NCI-H1694 treated with DMSO at 0.1 percent for 48 hours (cell line): ENCODE measurements at regions not wholly inside any gene's neighbourhood (a gene's known extent, or its start where the extent isn't known, plus 50 kb on each side); places are given as distances from the start of the nearest gene placed in this dataset.
A peak's percentile ranks its signal among the peaks of the same experiment; 100 is the strongest.

Experiments
- DNase-seq: peaks from one replicate; lab custom pipeline; 2025; lab: John Stamatoyannopoulos, UW

- no peak for DNase-seq
These were observed 203.6 kb upstream of the PRICKLE1 start for GRCh38 chr12:42793166-42793565.

GRCh38 chr12:42792265-42792664, 202.7 kb upstream of the PRICKLE1 start:
- no peak for DNase-seq

- DNase-seq = no peak
These were observed 201.9 kb upstream of the PRICKLE1 start for GRCh38 chr12:42791399-42791798.

DNA sequence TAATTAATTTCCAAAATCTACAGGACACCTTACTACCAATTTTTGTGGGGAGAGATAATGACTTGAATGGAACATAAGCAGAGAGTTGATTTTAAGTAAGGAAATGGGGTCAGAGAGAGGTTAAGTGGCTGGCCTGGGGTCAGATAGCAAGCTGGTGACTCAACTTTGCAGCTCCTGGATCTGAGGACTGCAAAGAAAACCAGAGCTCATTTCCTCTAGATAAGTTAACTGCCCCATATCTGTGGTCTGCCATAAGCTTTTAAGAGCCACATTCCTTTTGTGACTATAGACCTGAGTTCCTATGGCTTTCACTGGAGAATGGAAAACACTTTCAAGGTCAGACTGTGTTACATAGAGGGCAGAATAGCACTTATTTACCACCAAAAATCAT, 201.2 kb upstream of the PRICKLE1 start:
- no peak for DNase-seq

GRCh38 chr12:42789808-42790760, 200.5 kb upstream of the PRICKLE1 start:
- DNase-seq = no peak

DNA sequence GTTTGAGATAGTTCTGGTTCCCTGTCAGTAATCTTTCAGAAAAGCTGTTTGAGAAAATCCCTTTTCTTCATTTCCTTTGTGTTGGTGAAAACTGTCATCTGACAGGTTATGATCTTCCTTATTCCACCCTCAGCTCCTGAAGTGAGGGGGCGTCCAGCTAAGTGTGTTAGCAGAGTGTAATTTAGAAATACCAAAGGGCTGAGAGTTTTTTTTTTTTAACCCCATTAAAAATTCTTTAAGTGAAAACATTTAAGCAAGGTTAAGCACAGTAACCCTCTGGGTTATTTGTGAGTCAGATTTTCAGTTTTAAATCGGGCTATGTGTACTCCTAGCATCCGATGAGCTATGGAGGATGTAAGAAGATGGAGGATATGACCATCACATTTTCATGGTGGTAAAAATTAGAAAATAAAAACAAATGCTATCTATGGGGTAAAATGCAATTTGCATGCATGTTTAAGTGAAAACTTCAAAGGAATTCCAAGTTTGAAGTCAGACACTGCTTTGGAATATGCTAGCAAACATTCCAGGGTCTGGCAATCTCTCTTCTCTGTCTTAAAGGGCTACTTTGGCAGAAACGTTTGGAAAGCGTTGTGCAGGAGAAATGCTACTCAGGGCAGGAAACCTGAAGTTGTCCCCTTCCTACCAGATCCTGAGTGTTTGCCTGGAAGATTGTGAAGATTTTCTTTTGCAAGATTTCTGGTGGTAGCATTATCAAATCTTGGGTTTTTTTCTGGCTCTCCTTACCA, 197.0 kb upstream of the PRICKLE1 start:
- no peak for DNase-seq

- DNase-seq = no peak
These were observed 196.4 kb upstream of the PRICKLE1 start for GRCh38 chr12:42785944-42786343.

DNA sequence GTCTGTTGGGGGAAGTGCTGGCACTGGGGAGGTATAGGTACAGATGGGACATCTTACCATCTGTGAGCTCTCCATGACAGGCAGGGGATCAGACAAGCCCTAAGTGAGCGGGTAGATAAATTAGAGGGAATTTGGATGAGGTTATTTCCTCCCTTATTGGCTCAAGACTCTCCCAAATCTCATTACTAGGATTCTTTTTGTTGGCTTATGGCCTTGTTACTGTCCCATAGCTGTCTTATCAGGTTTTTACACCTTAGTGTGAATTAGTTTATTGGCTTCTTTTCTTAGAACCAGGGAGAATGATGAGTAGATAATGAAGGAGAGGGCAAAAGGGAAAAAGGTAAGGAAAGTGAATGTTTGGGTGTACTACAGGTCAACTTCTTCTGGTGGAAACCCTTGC, 191.1 kb upstream of the PRICKLE1 start:
- peak; percentile 53 for DNase-seq

DNA sequence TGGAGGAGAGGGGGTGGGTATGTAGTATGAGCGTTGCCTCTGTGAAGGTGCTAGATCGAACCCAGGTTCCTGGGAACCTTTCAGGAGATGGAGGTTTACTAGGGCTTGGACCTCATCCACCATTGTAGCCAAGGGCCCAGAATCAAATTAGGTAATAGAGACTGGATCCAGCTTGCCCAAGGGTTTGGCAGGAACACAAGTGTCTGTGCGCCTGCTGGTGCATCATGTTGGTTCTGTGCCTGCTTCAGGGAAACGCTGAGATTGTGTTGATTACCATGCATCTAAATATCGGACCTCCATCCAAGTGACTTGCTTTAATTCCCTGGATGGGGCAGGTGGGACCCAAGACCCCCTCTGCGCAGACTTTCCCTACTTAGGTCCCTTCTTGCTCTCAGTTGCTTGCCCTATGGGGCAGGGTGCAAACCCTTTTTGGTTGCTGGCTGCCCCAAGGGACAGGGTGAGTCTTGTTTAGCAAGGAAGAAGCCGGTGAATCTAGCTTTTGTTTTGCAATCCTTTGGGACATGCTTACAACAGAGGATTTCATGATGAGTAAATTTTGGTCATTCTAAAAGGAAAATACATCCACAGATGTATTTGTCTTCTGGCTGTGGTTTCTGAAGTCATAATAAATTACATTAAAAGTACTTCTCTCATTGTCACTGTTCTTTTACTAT, 189.8 kb upstream of the PRICKLE1 start:
- peak; percentile 15 for DNase-seq

GRCh38 chr12:42776396-42776795, 186.8 kb upstream of the PRICKLE1 start:
- no peak for DNase-seq

DNA sequence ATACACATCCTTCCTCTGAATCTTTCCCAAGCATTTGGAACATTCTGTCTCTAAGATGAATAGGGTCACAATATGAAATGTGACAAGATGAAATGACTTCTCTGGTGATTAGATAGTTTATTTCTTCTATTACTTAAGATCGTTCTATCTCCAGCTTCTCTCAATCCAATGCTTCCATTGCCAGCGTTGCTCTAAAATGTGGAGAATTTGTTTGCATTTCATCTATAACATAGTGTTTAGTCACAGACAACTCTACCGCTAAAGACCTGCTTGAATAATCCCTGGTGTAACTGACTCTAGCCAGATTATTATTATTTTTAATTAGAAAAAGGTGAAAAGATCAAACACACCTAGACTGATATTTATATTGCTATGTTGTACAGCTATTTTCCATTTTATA, 184.7 kb upstream of the PRICKLE1 start:
- DNase-seq = no peak

DNA sequence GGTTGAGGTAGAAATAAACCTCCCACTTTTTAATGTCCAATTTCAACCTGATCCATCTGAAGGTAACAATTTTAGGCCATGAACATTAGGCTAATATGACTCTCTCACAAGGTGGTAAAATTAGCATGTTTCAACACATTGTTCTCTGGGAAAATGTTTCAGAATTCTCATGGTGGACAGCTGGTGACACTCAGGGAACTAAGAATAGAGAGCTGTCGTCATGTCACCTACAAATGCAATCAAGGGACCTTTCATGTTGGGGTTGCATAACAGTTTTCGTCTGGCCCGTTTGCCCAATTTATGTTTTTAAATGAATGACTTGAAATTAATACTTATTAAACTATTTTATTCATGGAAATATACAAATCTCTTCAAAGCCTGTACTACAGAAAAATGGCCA, 180.7 kb upstream of the PRICKLE1 start:
- DNase-seq = no peak

GRCh38 chr12:42769455-42769854, 179.9 kb upstream of the PRICKLE1 start:
- DNase-seq = no peak

DNA sequence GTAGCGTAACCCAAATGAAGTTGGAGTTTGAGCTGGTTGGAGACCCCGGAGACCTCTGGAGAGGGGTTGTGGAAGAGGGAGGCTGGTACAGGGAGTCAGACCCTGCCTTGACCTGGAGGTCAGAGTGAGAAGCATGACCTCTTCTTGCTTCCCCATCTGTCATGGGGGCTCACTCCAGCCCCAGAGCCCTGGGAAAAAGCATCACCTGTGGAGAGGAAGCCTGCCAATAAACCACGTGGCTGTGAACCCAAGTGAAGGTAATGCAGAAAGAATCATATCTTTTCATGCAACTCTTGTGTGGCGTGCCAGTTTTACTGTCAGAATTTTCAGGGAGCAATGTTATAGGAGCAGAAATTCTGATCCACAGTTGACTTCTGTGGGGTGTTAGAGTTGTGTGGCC, 178.5 kb upstream of the PRICKLE1 start:
- no peak for DNase-seq

DNA sequence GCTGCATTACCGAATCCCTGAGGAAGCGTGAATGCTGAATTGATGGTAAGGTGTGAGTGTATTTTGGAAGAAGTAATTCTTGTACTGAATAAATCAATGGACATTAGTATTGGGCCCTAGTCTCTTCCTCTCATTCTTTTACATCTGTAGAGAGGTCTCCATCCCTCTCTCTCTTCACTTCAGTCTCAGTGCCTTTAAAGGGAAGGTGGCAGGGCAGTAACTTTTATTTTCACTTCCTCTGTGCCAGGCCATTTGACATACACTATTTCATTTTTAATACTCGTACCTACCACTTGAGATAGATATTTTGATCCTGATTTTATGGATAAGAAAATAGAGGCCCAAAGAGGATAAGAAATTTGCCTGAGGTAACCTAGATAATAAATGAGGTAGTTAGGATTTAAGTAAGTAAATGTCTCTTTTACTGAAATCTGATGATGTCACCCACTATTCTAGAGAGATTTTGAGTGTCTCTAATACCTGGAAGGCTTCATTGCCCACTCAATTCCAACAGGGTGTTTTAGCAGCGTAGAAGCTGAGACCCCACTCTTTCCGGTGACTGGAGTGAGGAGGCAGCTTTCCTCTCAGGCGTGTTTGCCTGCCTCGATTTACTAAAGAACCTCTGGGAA, 177.9 kb upstream of the PRICKLE1 start:
- no peak for DNase-seq

DNA sequence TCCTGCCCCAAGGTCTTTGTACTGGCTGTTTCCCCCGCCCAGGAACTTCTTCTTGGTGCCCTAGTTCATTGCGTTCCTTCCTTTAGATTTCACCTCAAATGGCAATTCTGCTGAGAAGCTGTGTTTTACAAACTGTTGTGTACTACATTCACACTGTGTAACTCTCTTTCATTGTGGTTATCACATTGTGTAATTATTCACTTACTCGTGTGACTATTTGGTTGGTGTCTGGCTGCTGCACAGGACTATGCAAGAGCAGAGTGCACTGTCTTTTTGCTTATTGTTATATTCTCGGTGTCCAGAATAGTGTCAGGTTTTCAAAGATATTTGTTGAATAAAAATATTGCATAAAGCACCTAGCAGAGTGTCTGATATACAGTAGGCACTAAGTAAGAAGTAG, 177.2 kb upstream of the PRICKLE1 start:
- DNase-seq = no peak

GRCh38 chr12:42766026-42766425, 176.5 kb upstream of the PRICKLE1 start:
- no peak for DNase-seq

DNA sequence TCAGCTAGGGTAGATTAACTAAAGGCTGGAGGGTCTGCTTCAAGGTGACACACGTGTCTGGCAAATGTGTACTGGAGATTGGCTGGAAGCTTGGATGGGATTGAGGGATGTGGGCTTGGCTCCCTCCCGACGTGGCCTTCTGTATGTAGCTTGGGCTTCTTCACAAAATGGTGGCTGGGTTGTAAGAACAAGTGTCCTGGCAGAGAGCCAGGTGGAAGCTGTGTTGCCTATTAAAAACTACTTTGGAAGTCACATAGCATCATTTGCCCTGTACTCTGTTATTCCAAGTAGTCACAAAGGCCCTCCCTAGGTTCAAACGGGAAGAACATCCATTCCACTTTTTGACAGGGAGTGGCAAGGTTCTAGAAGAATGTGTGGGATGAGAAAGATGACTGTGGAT, 174.1 kb upstream of the PRICKLE1 start:
- DNase-seq = no peak

DNA sequence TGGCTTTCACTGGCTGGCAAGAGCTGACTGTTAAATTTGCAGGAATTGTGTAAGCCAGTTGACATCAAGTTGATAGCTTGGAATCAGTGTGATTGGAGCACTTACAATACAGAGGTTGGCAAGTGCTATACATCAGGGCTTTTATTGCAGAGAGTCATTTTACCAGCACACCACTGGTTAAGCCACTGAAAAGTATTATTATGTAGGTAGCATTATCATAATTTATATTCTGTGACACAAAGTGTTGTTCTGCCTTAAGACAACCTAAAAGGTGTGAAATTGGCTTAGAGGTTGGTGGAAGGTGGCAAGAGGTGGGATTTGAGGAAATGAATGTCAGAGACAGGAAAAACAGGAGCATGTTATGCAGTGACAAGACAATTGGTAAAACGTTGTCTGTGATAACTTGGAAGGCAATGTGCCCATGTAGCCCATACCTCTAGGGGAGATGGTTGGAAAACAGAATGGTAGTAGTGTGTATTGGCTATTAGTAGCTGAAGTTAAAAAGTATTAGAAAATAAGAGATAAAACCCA, 172.9 kb upstream of the PRICKLE1 start:
- no peak for DNase-seq

- no peak for DNase-seq
These were observed 172.2 kb upstream of the PRICKLE1 start for GRCh38 chr12:42761601-42762350.

- no peak for DNase-seq
These were observed 171.5 kb upstream of the PRICKLE1 start for GRCh38 chr12:42761086-42761485.
